HepG2 (cell line): ENCODE measurements at regions not wholly inside any gene's neighbourhood (a gene's known extent, or its start where the extent isn't known, plus 50 kb on each side); places are given as distances from the start of the nearest gene placed in this dataset.

Source experiments
- ATAC-seq: fragments of 200-7000 bp; cut with Tn5 transposase; 3 replicates; pipeline ENCODE4 v1.9.1; 2020; ENCODE audit warnings: mild to moderate bottlenecking, moderate library complexity
- BruUV-seq: library from RNA; stranded (reverse); fragments of 400-500 nt; replicated peaks from 2 replicates; lab custom pipeline; 2021; lab: Mats Ljungman, UMichigan
- CTCF ChIA-PET: fragments of 300-600 bp; formaldehyde crosslinking; extraction: SDS; loops from one replicate; lab custom pipeline; 2021; ENCODE audit warnings: low total read pairs, inconsistent platforms, low intra/inter-chr PET ratio; lab: Yijun Ruan, JAX
- POLR2A ChIA-PET: fragments of 350-600 bp; sonication (Branson Sonifier 250); formaldehyde crosslinking; loops from one replicate; lab custom pipeline; 2020; ENCODE audit warnings: antibody characterized with exemption, inconsistent platforms; lab: Yijun Ruan, JAX
- DNase-seq: peaks from one replicate; pipeline ENCODE4 v3.0.0-alpha.2; 2015; ENCODE audit warnings: low spot score
- FAIRE-seq: peaks from 3 replicates; lab custom pipeline; 2011; peaks lifted over from hg19 to GRCh38; lab: Jason Lieb, UNC
- H2AFZ ChIP-seq: one replicate; pipeline ENCODE4 v1.6.1; 2011; ENCODE audit warnings: low read length, inconsistent platforms
- H3K27ac ChIP-seq: fragments of 300-600 bp; 3 replicates; pipeline ENCODE4 v1.8.0; 2011; ENCODE audit warnings: mixed run types, mild to moderate bottlenecking, mixed read lengths, low read length, inconsistent platforms; ENCODE audit not compliant: insufficient read depth; ENCODE audit errors: extremely low read length
- H3K27me3 ChIP-seq, 2 experiments: fragments of 200-600 bp in 1 of 2; 2 replicates in 1 of 2; 3 replicates in 1 of 2; pipeline versions ENCODE4 v1.6.0 to v1.8.0; 2011; ENCODE audit warnings: low read length in 2 of 2, mild to moderate bottlenecking in 2 of 2, moderate library complexity in 2 of 2, inconsistent platforms in 1 of 2; ENCODE audit not compliant: insufficient read depth in 2 of 2, control insufficient read depth in 1 of 2
- H3K36me3 ChIP-seq, 2 experiments: fragments of 200-600 bp in 1 of 2; replicated peaks in 1 of 2; 2 replicates in 1 of 2; 3 replicates in 1 of 2; pipeline versions ENCODE4 v1.5.1 to v1.8.0; 2011; ENCODE audit warnings: low read length in 2 of 2, inconsistent platforms in 1 of 2; ENCODE audit not compliant: insufficient read depth in 2 of 2, control insufficient read depth in 1 of 2
- H3K4me1 ChIP-seq: 2 replicates; pipeline ENCODE4 v1.5.1; 2012; ENCODE audit warnings: low read length, inconsistent platforms; ENCODE audit not compliant: insufficient read depth
- H3K4me2 ChIP-seq: 2 replicates; pipeline ENCODE4 v1.6.0; 2011; ENCODE audit warnings: low read depth, low read length, inconsistent platforms
- H3K4me3 ChIP-seq, 3 experiments: fragments of 200-600 bp in 1 of 3; sonication (generic), shearing (Covaris generic) in 1 of 3; replicated peaks in 1 of 3; 2 replicates each; pipeline ENCODE4 v1.5.1; 2011 to 2016; ENCODE audit warnings: low read length in 3 of 3, inconsistent platforms in 2 of 3, low read depth in 2 of 3, mild to moderate bottlenecking in 2 of 3, control low read depth in 1 of 3, mixed read lengths in 1 of 3; ENCODE audit not compliant: insufficient read depth in 1 of 3
- H3K79me2 ChIP-seq: one replicate; pipeline ENCODE4 v1.6.1; 2011; ENCODE audit warnings: low read length, inconsistent platforms; ENCODE audit not compliant: insufficient read depth
- H3K9ac ChIP-seq: 2 replicates; pipeline ENCODE4 v1.6.0; 2011; ENCODE audit warnings: mild to moderate bottlenecking, low read depth, low read length, inconsistent platforms; ENCODE audit not compliant: insufficient read depth
- H3K9me3 ChIP-seq: 2 replicates; pipeline ENCODE4 v1.5.1; 2012; ENCODE audit warnings: mild to moderate bottlenecking, low read length
- H4K20me1 ChIP-seq: 2 replicates; pipeline ENCODE4 v1.6.0; 2011; ENCODE audit warnings: inconsistent platforms, mild to moderate bottlenecking, low read length, moderate library complexity; ENCODE audit not compliant: insufficient read depth
- AKNA ChIP-seq: sonication (generic); formaldehyde crosslinking; IDR thresholded peaks from 2 replicates; pipeline ENCODE4 v1.4.0; 2020; ENCODE audit warnings: missing genetic modification reagents, borderline replicate concordance
- BCL6 ChIP-seq: IDR thresholded peaks from 2 replicates; pipeline ENCODE4 v1.6.1; 2016; ENCODE audit warnings: missing genetic modification reagents, missing compliant biosample characterization
- CBX5 ChIP-seq: sonication (generic); formaldehyde crosslinking; IDR thresholded peaks from 2 replicates; pipeline ENCODE4 v1.4.0; 2020; ENCODE audit warnings: missing genetic modification reagents, borderline replicate concordance
- GMEB1 ChIP-seq: sonication (generic); formaldehyde crosslinking; IDR thresholded peaks from 2 replicates; pipeline ENCODE4 v1.5.1; 2020; ENCODE audit warnings: missing genetic modification reagents, mild to moderate bottlenecking, borderline replicate concordance
- GTF3A ChIP-seq: sonication (generic); formaldehyde crosslinking; conservative IDR thresholded peaks from 2 replicates; pipeline ENCODE4 v1.4.0; 2020; ENCODE audit warnings: mild to moderate bottlenecking, missing genetic modification reagents
- MAF1 ChIP-seq: sonication (generic); formaldehyde crosslinking; IDR thresholded peaks from 2 replicates; pipeline ENCODE4 v1.5.0; 2020; ENCODE audit warnings: missing genetic modification reagents, borderline replicate concordance
- REL ChIP-seq: sonication (generic); formaldehyde crosslinking; conservative IDR thresholded peaks from 2 replicates; pipeline ENCODE4 v1.8.0; 2022; ENCODE audit warnings: mild to moderate bottlenecking, missing genetic modification reagents, moderate library complexity
- RELA ChIP-seq: sonication (generic); formaldehyde crosslinking; IDR thresholded peaks from 2 replicates; pipeline ENCODE4 v1.4.0; 2020; ENCODE audit warnings: missing genetic modification reagents
- ZMYM3 ChIP-seq: sonication (generic); formaldehyde crosslinking; IDR thresholded peaks from 2 replicates; pipeline ENCODE4 v1.5.1; 2020; ENCODE audit warnings: mild to moderate bottlenecking, missing genetic modification reagents
- ZNF235 ChIP-seq: sonication (generic); formaldehyde crosslinking; IDR thresholded peaks from 2 replicates; pipeline ENCODE4 v1.8.1; 2023; ENCODE audit warnings: mild to moderate bottlenecking, missing genetic modification reagents, borderline replicate concordance
- ZNF337 ChIP-seq: sonication (generic); formaldehyde crosslinking; IDR thresholded peaks from 2 replicates; pipeline ENCODE4 v1.5.1; 2020; ENCODE audit warnings: missing genetic modification reagents, low read depth, mild to moderate bottlenecking, borderline replicate concordance
- ZNF672 ChIP-seq: sonication (generic); formaldehyde crosslinking; IDR thresholded peaks from 2 replicates; pipeline ENCODE4 v1.8.1; 2022; ENCODE audit warnings: missing genetic modification reagents
- WGBS: methylation state at CpG from one replicate; pipeline ENCODE4 v1.1.6; 2017; ENCODE audit warnings: low lambda C conversion rate; 5-methylcytosine and 5-hydroxymethylcytosine counted together
- in situ Hi-C: cut with HindIII; loops from 2 replicates; pipeline ENCODE4 v1.10.0; 2017; ENCODE audit warnings: low pct_unique_long_range_greater_than_20kb; ENCODE audit not compliant: extremely low pct_ligation_motif_present
- intact Hi-C: fragments of 100-400 bp; cut with micrococcal nuclease; formaldehyde crosslinking; loops from one replicate; pipeline ENCODE4 v1.10.0; 2022; ENCODE audit not compliant: unreplicated experiment
- TF ChIP-seq, protein P1 (sequence below): sonication (generic); formaldehyde crosslinking; IDR thresholded peaks from 2 replicates; pipeline ENCODE4 v1.4.0; 2020; ENCODE audit warnings: missing genetic modification reagents

GRCh38 chr3:116929505-116930222, 220.1 kb downstream of the TUSC7 start:
- H3K9me3 ChIP-seq, result no peaks in the 10 kb centered on the region
- WGBS, result 28% methylated on average over 3 of the region's 3 CpGs
- H3K4me3 ChIP-seq, result no peak overlapping the region
- ChIA-PET POLR2A (no interaction called here), CTCF (no interaction called here)
- intact Hi-C loops, result no loop called here
- no peaks in the 10 kb centered on the region for H3K79me2 ChIP-seq
- no peaks in the 10 kb centered on the region for H4K20me1 ChIP-seq
- BruUV-seq, result no TSS peak
- H3K27me3 ChIP-seq, result no peaks in the 10 kb centered on the region
- no peak overlapping the region for H3K4me2 ChIP-seq
- H3K9ac ChIP-seq, result no peak overlapping the region
- ATAC-seq, result no peak
- no peak overlapping the region for H3K27ac ChIP-seq
- no peaks in the 10 kb centered on the region for H3K36me3 ChIP-seq
- in situ Hi-C loops, result no loop called here
- DNase-seq, result no peak
- H2AFZ ChIP-seq, result no peak overlapping the region
- no peak for FAIRE-seq
- no peaks in the 10 kb centered on the region for H3K4me1 ChIP-seq
- TF ChIP-seq ZNF337 (CRISPR knock-in tag), result no peak
- no peak for TF ChIP-seq RELA (CRISPR knock-in tag)
- TF ChIP-seq CBX5, result no peak
- no peak for TF ChIP-seq ZNF235 (CRISPR knock-in tag)
- TF ChIP-seq ZNF672, result no peak
- no peak for TF ChIP-seq REL
- TF ChIP-seq ZMYM3 (CRISPR knock-in tag), result no peak
- TF ChIP-seq MAF1 (CRISPR knock-in tag), result no peak
- no peak for TF ChIP-seq AKNA (CRISPR knock-in tag)
- TF ChIP-seq GMEB1, result no peak
- TF ChIP-seq BCL6 (CRISPR knock-in tag), result no peak
- TF ChIP-seq, protein P1, sequence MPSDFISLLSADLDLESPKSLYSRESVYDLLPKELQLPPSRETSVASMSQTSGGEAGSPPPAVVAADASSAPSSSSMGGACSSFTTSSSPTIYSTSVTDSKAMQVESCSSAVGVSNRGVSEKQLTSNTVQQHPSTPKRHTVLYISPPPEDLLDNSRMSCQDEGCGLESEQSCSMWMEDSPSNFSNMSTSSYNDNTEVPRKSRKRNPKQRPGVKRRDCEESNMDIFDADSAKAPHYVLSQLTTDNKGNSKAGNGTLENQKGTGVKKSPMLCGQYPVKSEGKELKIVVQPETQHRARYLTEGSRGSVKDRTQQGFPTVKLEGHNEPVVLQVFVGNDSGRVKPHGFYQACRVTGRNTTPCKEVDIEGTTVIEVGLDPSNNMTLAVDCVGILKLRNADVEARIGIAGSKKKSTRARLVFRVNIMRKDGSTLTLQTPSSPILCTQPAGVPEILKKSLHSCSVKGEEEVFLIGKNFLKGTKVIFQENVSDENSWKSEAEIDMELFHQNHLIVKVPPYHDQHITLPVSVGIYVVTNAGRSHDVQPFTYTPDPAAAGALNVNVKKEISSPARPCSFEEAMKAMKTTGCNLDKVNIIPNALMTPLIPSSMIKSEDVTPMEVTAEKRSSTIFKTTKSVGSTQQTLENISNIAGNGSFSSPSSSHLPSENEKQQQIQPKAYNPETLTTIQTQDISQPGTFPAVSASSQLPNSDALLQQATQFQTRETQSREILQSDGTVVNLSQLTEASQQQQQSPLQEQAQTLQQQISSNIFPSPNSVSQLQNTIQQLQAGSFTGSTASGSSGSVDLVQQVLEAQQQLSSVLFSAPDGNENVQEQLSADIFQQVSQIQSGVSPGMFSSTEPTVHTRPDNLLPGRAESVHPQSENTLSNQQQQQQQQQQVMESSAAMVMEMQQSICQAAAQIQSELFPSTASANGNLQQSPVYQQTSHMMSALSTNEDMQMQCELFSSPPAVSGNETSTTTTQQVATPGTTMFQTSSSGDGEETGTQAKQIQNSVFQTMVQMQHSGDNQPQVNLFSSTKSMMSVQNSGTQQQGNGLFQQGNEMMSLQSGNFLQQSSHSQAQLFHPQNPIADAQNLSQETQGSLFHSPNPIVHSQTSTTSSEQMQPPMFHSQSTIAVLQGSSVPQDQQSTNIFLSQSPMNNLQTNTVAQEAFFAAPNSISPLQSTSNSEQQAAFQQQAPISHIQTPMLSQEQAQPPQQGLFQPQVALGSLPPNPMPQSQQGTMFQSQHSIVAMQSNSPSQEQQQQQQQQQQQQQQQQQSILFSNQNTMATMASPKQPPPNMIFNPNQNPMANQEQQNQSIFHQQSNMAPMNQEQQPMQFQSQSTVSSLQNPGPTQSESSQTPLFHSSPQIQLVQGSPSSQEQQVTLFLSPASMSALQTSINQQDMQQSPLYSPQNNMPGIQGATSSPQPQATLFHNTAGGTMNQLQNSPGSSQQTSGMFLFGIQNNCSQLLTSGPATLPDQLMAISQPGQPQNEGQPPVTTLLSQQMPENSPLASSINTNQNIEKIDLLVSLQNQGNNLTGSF (CRISPR knock-in tag), result no peak
- TF ChIP-seq GTF3A, result no peak
